PC-9 (cell line): ENCODE measurements at regions not wholly inside any gene's neighbourhood (a gene's known extent, or its start where the extent isn't known, plus 50 kb on each side); places are given as distances from the start of the nearest gene placed in this dataset.

Experiments used
- BruUV-seq: library from RNA; stranded (reverse); fragments of 400-500 nt; replicated peaks from 2 replicates; lab custom pipeline; 2021; lab: Mats Ljungman, UMichigan
- CTCF ChIA-PET: fragments of 300-600 bp; sonication (Branson Sonifier 250); formaldehyde crosslinking; loops from one replicate; lab custom pipeline; 2022; ENCODE audit warnings: antibody characterized with exemption; lab: Charles Lee
- POLR2A ChIA-PET: fragments of 300-600 bp; sonication (Branson Sonifier 250); formaldehyde crosslinking; loops from one replicate; lab custom pipeline; 2022; ENCODE audit warnings: antibody characterized with exemption; ENCODE audit not compliant: unreplicated experiment; lab: Charles Lee
- DNase-seq, 2 experiments: peaks; one replicate each; pipeline versions ENCODE4 v3.0.0 to v3.0.0-alpha.2; 2015 to 2022; ENCODE audit warnings: mixed read lengths in 1 of 2
- H2AFZ ChIP-seq: fragments of 200-600 bp; sonication (generic); 2 replicates; pipeline ENCODE4 v1.8.1; 2017; ENCODE audit warnings: antibody characterized with exemption
- H3F3A ChIP-seq: fragments of 200-600 bp; sonication (generic); 2 replicates; pipeline ENCODE4 v1.8.1; 2017; ENCODE audit warnings: antibody characterized with exemption, mild to moderate bottlenecking, low read depth; ENCODE audit not compliant: insufficient read depth
- H3K27ac ChIP-seq: fragments of 200-600 bp; sonication (generic); 2 replicates; pipeline ENCODE4 v1.6.1; 2016; ENCODE audit warnings: mixed run types
- H3K27me3 ChIP-seq: fragments of 200-600 bp; sonication (generic); 2 replicates; pipeline ENCODE4 v1.6.1; 2016; ENCODE audit warnings: low read depth, mixed run types; ENCODE audit not compliant: insufficient read depth
- H3K36me3 ChIP-seq: fragments of 200-600 bp; sonication (generic); 2 replicates; pipeline ENCODE4 v1.6.1; 2016; ENCODE audit warnings: low read depth, mixed run types
- H3K4me1 ChIP-seq: fragments of 200-600 bp; sonication (generic); replicated peaks from 2 replicates; pipeline ENCODE4 v1.6.1; 2016; ENCODE audit warnings: mixed run types; ENCODE audit not compliant: insufficient read depth
- H3K4me2 ChIP-seq: fragments of 200-600 bp; sonication (generic); 2 replicates; pipeline ENCODE4 v1.6.1; 2017; ENCODE audit warnings: mixed run types
- H3K4me3 ChIP-seq: fragments of 200-600 bp; sonication (generic); 2 replicates; pipeline ENCODE4 v1.6.1; 2016; ENCODE audit warnings: mixed run types
- H3K79me2 ChIP-seq: fragments of 200-600 bp; sonication (generic); 2 replicates; pipeline ENCODE4 v1.6.1; 2017; ENCODE audit warnings: low read depth, mixed run types
- H3K9me2 ChIP-seq: fragments of 200-600 bp; sonication (generic); 2 replicates; pipeline ENCODE4 v1.8.1; 2017; ENCODE audit warnings: mild to moderate bottlenecking; ENCODE audit not compliant: insufficient read depth
- H3K9me3 ChIP-seq: fragments of 200-600 bp; sonication (generic); 2 replicates; pipeline ENCODE4 v1.8.1; 2016; ENCODE audit warnings: low read depth; ENCODE audit not compliant: insufficient read depth
- H4K20me1 ChIP-seq: fragments of 200-600 bp; sonication (generic); 2 replicates; pipeline ENCODE4 v1.8.1; 2017; ENCODE audit not compliant: insufficient read depth
- CTCF ChIP-seq: fragments of 200-600 bp; sonication (generic); conservative IDR thresholded peaks from 2 replicates; pipeline ENCODE4 v1.6.1; 2017; ENCODE audit warnings: mixed run types, antibody characterized with exemption, mild to moderate bottlenecking, moderate library complexity
- EZH2 ChIP-seq: fragments of 200-600 bp; sonication (generic); IDR thresholded peaks from 2 replicates; pipeline ENCODE4 v1.8.0; 2017; ENCODE audit warnings: antibody characterized with exemption, low read depth
- intact Hi-C: fragments of 100-400 bp; cut with micrococcal nuclease; formaldehyde crosslinking; loops from one replicate; pipeline ENCODE4 v1.10.0; 2022; ENCODE audit not compliant: unreplicated experiment

GRCh38 chr1:199728345-199728744 is 299.2 kb upstream of the NR5A2 start:
- H3K4me2 ChIP-seq = no peak overlapping the region
- H3K27ac ChIP-seq = no peak overlapping the region

DNA sequence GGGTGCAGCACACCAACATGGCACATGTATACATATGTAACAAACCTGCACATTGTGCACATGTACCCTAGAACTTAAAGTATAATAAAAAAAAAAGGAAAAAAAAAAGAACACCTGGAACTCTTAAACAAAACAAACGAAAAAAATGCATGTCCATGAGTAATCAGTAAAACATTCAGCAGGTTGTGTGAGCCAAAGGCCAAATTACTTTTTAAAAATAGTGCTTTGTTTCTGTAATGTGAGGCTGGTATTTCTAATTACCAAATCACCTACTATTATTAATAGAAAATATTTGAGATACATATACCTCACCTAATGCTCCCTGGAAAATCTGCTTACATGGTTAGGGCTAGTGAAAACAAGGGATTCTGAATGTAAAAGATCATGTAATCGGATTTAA is 294.4 kb upstream of the NR5A2 start:
- Histone ChIP-seq H3K9me3 (0 out of 2 replicates have a peak, but pooled peaks cover 8% of the 10 kb centered on the region), H3K9me2 (no peaks in the 10 kb centered on the region), H3K4me3 (peak overlapping the region; percentile 32; the same call in 1 of the 2 replicates), H4K20me1 (no peaks in the 10 kb centered on the region), H3F3A (peaks cover 10% of the 10 kb centered on the region), H3K36me3 (no peaks in the 10 kb centered on the region), H3K4me2 (peak overlapping the region; percentile 75), H3K4me1 (peaks cover 17% of the 10 kb centered on the region), H3K27me3 (no peaks in the 10 kb centered on the region), H3K27ac (peak overlapping the region; percentile 87), H3K79me2 (no peaks in the 10 kb centered on the region), H2AFZ (no peak overlapping the region)
- POLR2A ChIA-PET = no interaction called here
- intact Hi-C loops = no loop called here
- BruUV-seq = no TSS peak
- peak in 1 of 2 experiments; percentile 80 for DNase-seq
- TF ChIP-seq CTCF (no peak), EZH2 (no peak)
- CTCF ChIA-PET = no interaction called here

More at GRCh38 chr1:199728345-199728744, 299.2 kb upstream of the NR5A2 start:
- Histone ChIP-seq H3K9me3 (peaks cover 8% of the 10 kb centered on the region; the same call in 1 of the 2 replicates), H2AFZ (no peak overlapping the region), H3K27me3 (no peaks in the 10 kb centered on the region), H3K4me3 (no peak overlapping the region), H3K79me2 (no peaks in the 10 kb centered on the region), H4K20me1 (no peaks in the 10 kb centered on the region), H3F3A (peaks cover 8% of the 10 kb centered on the region), H3K36me3 (no peaks in the 10 kb centered on the region), H3K9me2 (no peaks in the 10 kb centered on the region), H3K4me1 (peaks cover 12% of the 10 kb centered on the region)
- CTCF ChIA-PET = interaction anchor here (0.7 kb wide), 1 partner anchor 82 kb away, joined by 3 read pairs; no protein-coding TSS in a partner anchor
- BruUV-seq = no TSS peak
- POLR2A ChIA-PET = interaction anchor here (0.6 kb wide), 1 partner anchor 351 kb away, joined by 6 read pairs; no protein-coding TSS in a partner anchor
- no peak for DNase-seq
- intact Hi-C loops = no loop called here
- TF ChIP-seq EZH2 (no peak), CTCF (no peak)

DNA sequence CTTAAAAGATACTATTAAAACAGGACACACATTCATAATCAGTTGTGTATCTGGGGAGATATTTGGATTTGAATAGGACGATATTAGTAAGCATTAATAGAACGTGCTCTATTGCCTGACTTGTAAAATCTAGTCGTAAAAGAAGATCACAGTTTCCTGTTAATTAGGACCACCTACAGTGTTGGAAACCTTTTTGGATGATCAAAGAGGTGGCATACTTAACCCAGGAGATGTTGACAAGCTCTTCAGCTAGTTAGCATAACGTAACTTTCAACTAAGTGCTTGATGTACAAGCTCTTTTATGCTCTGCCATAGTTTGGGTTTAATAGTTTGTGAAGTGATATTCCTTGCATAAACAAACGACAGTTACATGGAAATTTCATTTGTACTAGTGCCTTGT is 293.3 kb upstream of the NR5A2 start:
- BruUV-seq = no TSS peak
- POLR2A ChIA-PET = interaction anchor here (0.6 to 0.7 kb wide), 2 partner anchors 48 to 1281 kb away, joined by 3 to 4 read pairs; no protein-coding TSS in a partner anchor
- intact Hi-C loops = no loop called here
- Histone ChIP-seq H3K4me3 (no peak overlapping the region), H3K4me2 (peak overlapping the region; percentile 75), H4K20me1 (no peaks in the 10 kb centered on the region), H3K9me2 (no peaks in the 10 kb centered on the region), H3K27me3 (no peaks in the 10 kb centered on the region), H3K79me2 (no peaks in the 10 kb centered on the region), H3K9me3 (0 out of 2 replicates have a peak, but pooled peaks cover 8% of the 10 kb centered on the region), H3K4me1 (peaks cover 17% of the 10 kb centered on the region), H3K36me3 (no peaks in the 10 kb centered on the region), H3F3A (peaks cover 9% of the 10 kb centered on the region), H2AFZ (no peak overlapping the region), H3K27ac (peak overlapping the region; percentile 87)
- DNase-seq = no peak
- no peak for TF ChIP-seq CTCF
- no peak for TF ChIP-seq EZH2
- CTCF ChIA-PET = no interaction called here
